Neural crest cell (in vitro differentiated cells): ENCODE measurements at regions not wholly inside any gene's neighbourhood (a gene's known extent, or its start where the extent isn't known, plus 50 kb on each side); places are given as distances from the start of the nearest gene placed in this dataset.

Source experiments
- DNase-seq: peaks from one replicate; pipeline ENCODE4 v3.0.0; 2021; ENCODE audit warnings: low read depth, mixed read lengths, low spot score
- H3K27ac Mint-ChIP-seq: one replicate; pipeline ENCODE4 v1.8.0; 2021; ENCODE audit warnings: mild to moderate bottlenecking, mixed read lengths; ENCODE audit not compliant: unreplicated experiment
- H3K27me3 Mint-ChIP-seq: 2 replicates; pipeline ENCODE4 v1.8.0; 2021; ENCODE audit warnings: low read depth, mild to moderate bottlenecking, mixed read lengths
- H3K36me3 Mint-ChIP-seq: 2 replicates; pipeline ENCODE4 v1.8.0; 2021; ENCODE audit warnings: low read depth, mild to moderate bottlenecking, mixed read lengths
- H3K4me1 Mint-ChIP-seq: 2 replicates; pipeline ENCODE4 v1.8.0; 2021; ENCODE audit warnings: mixed read lengths
- H3K4me3 Mint-ChIP-seq: one replicate; pipeline ENCODE4 v1.8.0; 2021; ENCODE audit warnings: mild to moderate bottlenecking, mixed read lengths
- H3K9me3 Mint-ChIP-seq: 2 replicates; pipeline ENCODE4 v1.8.0; 2021; ENCODE audit warnings: mixed read lengths
- CTCF ChIP-seq: fragments of 200-600 bp; sonication (generic); conservative IDR thresholded peaks from 2 replicates; pipeline ENCODE4 v1.5.0; 2021; ENCODE audit warnings: antibody characterized with exemption, mild to moderate bottlenecking

DNA sequence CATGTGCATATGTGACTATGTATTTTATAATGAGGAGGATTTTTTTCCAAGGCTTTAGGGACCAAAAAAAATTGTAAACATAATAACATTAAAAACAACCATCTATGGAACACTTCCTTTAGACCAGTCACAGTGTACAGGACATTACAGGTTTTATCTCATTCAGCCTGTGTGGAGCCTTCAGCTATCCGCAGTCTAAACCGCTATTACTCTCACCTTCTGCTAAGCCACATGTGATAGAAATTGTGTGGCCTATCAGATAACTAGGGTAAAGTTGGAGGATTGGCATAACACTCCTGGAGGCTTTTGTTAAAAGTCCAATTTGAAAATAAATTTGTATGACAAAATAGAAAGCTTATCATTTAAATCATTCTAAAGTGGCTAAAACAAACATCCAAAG lies 281.2 kb upstream of the TMTC1 start:
- no peak overlapping the region for H3K4me3 Mint-ChIP-seq
- no peaks in the 10 kb centered on the region for H3K36me3 Mint-ChIP-seq
- no peaks in the 10 kb centered on the region for H3K4me1 Mint-ChIP-seq
- TF ChIP-seq CTCF, result no peak
- H3K27ac Mint-ChIP-seq, result no peak overlapping the region
- no peaks in the 10 kb centered on the region for H3K27me3 Mint-ChIP-seq
- H3K9me3 Mint-ChIP-seq, result peaks cover 3% of the 10 kb centered on the region
- DNase-seq, result no peak

GRCh38 chr12:30063435-30063945 lies 279.7 kb upstream of the TMTC1 start:
- Mint-ChIP-seq H3K27me3 (no peaks in the 10 kb centered on the region), H3K4me1 (no peaks in the 10 kb centered on the region), H3K9me3 (peaks cover 3% of the 10 kb centered on the region), H3K27ac (no peak overlapping the region), H3K36me3 (no peaks in the 10 kb centered on the region), H3K4me3 (no peak overlapping the region)
- DNase-seq, result no peak
- no peak for TF ChIP-seq CTCF

- DNase-seq, result no peak
- Mint-ChIP-seq H3K4me3 (no peak overlapping the region), H3K27ac (no peak overlapping the region), H3K4me1 (no peaks in the 10 kb centered on the region), H3K36me3 (no peaks in the 10 kb centered on the region), H3K9me3 (peaks cover 4% of the 10 kb centered on the region), H3K27me3 (no peaks in the 10 kb centered on the region)
- TF ChIP-seq CTCF, result no peak
Observed at GRCh38 chr12:30048371-30048770, 264.6 kb upstream of the TMTC1 start.

DNA sequence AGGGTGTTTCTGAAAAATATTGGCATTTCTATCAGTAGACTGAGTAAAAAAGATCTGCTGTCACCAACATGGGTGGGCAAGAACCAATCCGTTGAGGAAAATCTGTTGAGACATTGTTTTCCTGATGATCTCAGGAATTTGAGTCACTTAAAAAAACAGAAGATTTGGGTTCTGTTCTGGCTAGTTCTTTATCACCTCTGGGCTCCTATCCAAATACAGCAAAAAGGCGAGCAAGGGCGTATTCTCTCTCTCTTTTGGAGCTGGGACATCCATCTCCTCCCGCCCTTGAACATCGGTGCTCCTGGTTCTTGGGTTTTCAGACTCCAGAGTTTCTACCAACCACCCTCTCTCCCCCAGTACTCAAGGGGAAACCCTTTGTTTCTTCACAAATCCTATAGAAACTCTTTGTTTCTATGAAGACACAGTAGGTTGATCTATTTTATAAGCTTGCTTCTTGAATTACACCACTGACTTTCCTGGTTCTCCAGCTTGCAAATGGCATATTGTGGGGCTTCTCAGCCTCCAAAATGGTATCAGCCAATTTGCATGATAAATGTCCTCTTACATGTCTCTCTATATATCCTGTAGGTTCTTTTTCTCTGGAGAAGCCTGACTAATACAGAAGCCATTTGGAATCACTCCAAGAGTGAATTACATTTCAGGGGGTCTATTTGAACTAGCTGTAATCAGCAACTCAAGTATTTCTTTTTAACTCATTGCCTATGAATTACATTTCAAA lies 263.9 kb upstream of the TMTC1 start:
- Mint-ChIP-seq H3K27ac (no peak overlapping the region), H3K4me1 (no peaks in the 10 kb centered on the region), H3K4me3 (no peak overlapping the region)

DNA sequence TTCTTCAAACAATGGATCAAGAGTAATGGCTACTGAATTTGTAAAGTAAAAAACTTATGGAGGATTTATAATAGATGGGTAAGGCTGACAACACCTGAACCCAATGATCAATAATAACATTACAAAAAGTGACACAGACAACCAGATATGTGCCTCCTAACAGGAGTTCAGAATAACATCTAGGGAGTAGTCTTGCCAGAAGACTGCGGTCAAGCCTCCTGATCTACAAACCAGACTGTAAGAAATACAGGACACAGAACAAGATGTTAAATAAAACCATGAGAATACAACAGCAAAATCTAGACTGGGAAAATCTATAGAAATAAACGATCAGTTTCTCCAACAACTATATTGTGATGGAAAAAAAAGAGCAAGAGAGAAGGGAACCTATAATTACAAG lies 262.6 kb upstream of the TMTC1 start:
- no peak for TF ChIP-seq CTCF
- DNase-seq, result no peak
- Mint-ChIP-seq H3K4me3 (no peak overlapping the region), H3K9me3 (peaks cover 4% of the 10 kb centered on the region), H3K27me3 (no peaks in the 10 kb centered on the region), H3K36me3 (no peaks in the 10 kb centered on the region), H3K27ac (no peak overlapping the region), H3K4me1 (no peaks in the 10 kb centered on the region)

More for the DNA sequence above, 263.9 kb upstream of the TMTC1 start:
- no peaks in the 10 kb centered on the region for H3K27me3 Mint-ChIP-seq
- DNase-seq, result no peak
- TF ChIP-seq CTCF, result no peak
- H3K9me3 Mint-ChIP-seq, result peaks cover 4% of the 10 kb centered on the region
- H3K36me3 Mint-ChIP-seq, result no peaks in the 10 kb centered on the region
